HUDEP-2 (cell line): ENCODE measurements at regions not wholly inside any gene's neighbourhood (a gene's known extent, or its start where the extent isn't known, plus 50 kb on each side); places are given as distances from the start of the nearest gene placed in this dataset.
A peak's percentile ranks its signal among the peaks of the same experiment; 100 is the strongest.

Experiments
- DNase-seq, 76 experiments: peaks; one replicate each; lab custom pipeline; 2025; ENCODE audit not compliant: unreplicated experiment in 76 of 76; lab: John Stamatoyannopoulos, UW

GRCh38 chr4:159497936-159498335 is 395.1 kb downstream of the RAPGEF2 start:
- DNase-seq, result no peak

GRCh38 chr4:159498446-159499115 is 395.7 kb downstream of the RAPGEF2 start:
- no peak for DNase-seq

GRCh38 chr4:159500861-159501260 is 398.0 kb downstream of the RAPGEF2 start:
- no peak for DNase-seq

GRCh38 chr4:159503236-159504008 is 400.5 kb downstream of the RAPGEF2 start:
- no peak for DNase-seq

- DNase-seq, result no peak
These were observed 401.8 kb downstream of the RAPGEF2 start for GRCh38 chr4:159504684-159505083.

GRCh38 chr4:159505266-159505975 is 402.5 kb downstream of the RAPGEF2 start:
- no peak for DNase-seq

- no peak for DNase-seq
These were observed 404.1 kb downstream of the RAPGEF2 start for GRCh38 chr4:159506801-159507517.

- no peak for DNase-seq
These were observed 406.1 kb downstream of the RAPGEF2 start for GRCh38 chr4:159508917-159509500.

GRCh38 chr4:159512348-159512747 is 409.5 kb downstream of the RAPGEF2 start:
- DNase-seq, result no peak

- DNase-seq, result no peak
These were observed 412.6 kb downstream of the RAPGEF2 start for GRCh38 chr4:159515314-159516025.

- no peak for DNase-seq
These were observed 413.8 kb downstream of the RAPGEF2 start for GRCh38 chr4:159516556-159517140.

GRCh38 chr4:159520074-159520473 is 417.2 kb downstream of the RAPGEF2 start:
- no peak for DNase-seq

GRCh38 chr4:159526172-159526571 is 423.3 kb downstream of the RAPGEF2 start:
- no peak for DNase-seq

GRCh38 chr4:159534655-159535054 is 431.8 kb downstream of the RAPGEF2 start:
- peak in 1 of 76 experiments; percentile 1 for DNase-seq

GRCh38 chr4:159538556-159538955 is 435.7 kb downstream of the RAPGEF2 start:
- DNase-seq, result no peak

- DNase-seq, result no peak
These were observed 437.2 kb downstream of the RAPGEF2 start for GRCh38 chr4:159540038-159540437.

GRCh38 chr4:159540501-159540900 is 437.6 kb downstream of the RAPGEF2 start:
- no peak for DNase-seq

- DNase-seq, result no peak
These were observed 438.3 kb downstream of the RAPGEF2 start for GRCh38 chr4:159541143-159541542.

- DNase-seq, result no peak
These were observed 439.4 kb downstream of the RAPGEF2 start for GRCh38 chr4:159542296-159542695.

GRCh38 chr4:159543831-159544230 is 441.0 kb downstream of the RAPGEF2 start:
- no peak for DNase-seq
